GM10266 (cell line): ENCODE measurements at regions not wholly inside any gene's neighbourhood (a gene's known extent, or its start where the extent isn't known, plus 50 kb on each side); places are given as distances from the start of the nearest gene placed in this dataset.

Experiments used
- DNase-seq: peaks from one replicate; pipeline ENCODE4 v3.0.0; 2012; ENCODE audit errors: extremely low spot score
- CTCF ChIP-seq: IDR thresholded peaks from 2 replicates; pipeline ENCODE4 v1.5.1; 2012; ENCODE audit warnings: mild to moderate bottlenecking, low read depth; ENCODE audit not compliant: control insufficient read depth, insufficient read depth; ENCODE audit errors: missing control alignments

GRCh38 chr5:117813850-117814249 is 1174.5 kb downstream of the DTWD2 start:
- no peak for TF ChIP-seq CTCF
- no peak for DNase-seq

GRCh38 chr5:117812861-117813260 is 1175.5 kb downstream of the DTWD2 start:
- no peak for DNase-seq
- no peak for TF ChIP-seq CTCF

GRCh38 chr5:117809251-117809650 is 1179.1 kb downstream of the DTWD2 start:
- no peak for TF ChIP-seq CTCF
- DNase-seq, result no peak

- no peak for DNase-seq
These were observed 1183.3 kb downstream of the DTWD2 start for GRCh38 chr5:117805058-117805457.

GRCh38 chr5:117803533-117803932 is 1184.8 kb downstream of the DTWD2 start:
- DNase-seq, result no peak
- TF ChIP-seq CTCF, result no peak

More at GRCh38 chr5:117805058-117805457, 1183.3 kb downstream of the DTWD2 start:
- no peak for TF ChIP-seq CTCF

- DNase-seq, result no peak
- no peak for TF ChIP-seq CTCF
These were observed 1186.8 kb downstream of the DTWD2 start for GRCh38 chr5:117801583-117801982.

GRCh38 chr5:117800261-117800660 is 1188.1 kb downstream of the DTWD2 start:
- DNase-seq, result no peak
- no peak for TF ChIP-seq CTCF
